H1 (cell line): ENCODE measurements at regions not wholly inside any gene's neighbourhood (a gene's known extent, or its start where the extent isn't known, plus 50 kb on each side); places are given as distances from the start of the nearest gene placed in this dataset.

Experiments used
- CBX8 ChIP-seq: fragments of 300-800, 300-1000 bp; sonication (generic); IDR thresholded peaks from 2 replicates; pipeline ENCODE4 v1.7.1; 2016; ENCODE audit warnings: low read depth, low read length, borderline replicate concordance
- CTCF ChIP-seq, 3 experiments: IDR thresholded peaks; 1 replicate in 2 of 3; 2 replicates in 1 of 3; pipeline versions ENCODE4 v1.5.1 to v1.6.1; 2011; ENCODE audit warnings: low read length in 3 of 3, mild to moderate bottlenecking in 3 of 3, inconsistent platforms in 2 of 3, low read depth in 1 of 3, moderate library complexity in 1 of 3; ENCODE audit not compliant: insufficient read depth in 1 of 3; ENCODE audit errors: control extremely low read depth in 1 of 3
- EGR1 ChIP-seq: IDR thresholded peaks from 2 replicates; pipeline ENCODE4 v1.6.1; 2011; ENCODE audit warnings: low read depth, low read length, borderline replicate concordance
- EP300 ChIP-seq, 2 experiments: IDR thresholded peaks; 1 replicate in 1 of 2; 2 replicates in 1 of 2; pipeline ENCODE4 v1.6.1; 2011 to 2012; ENCODE audit warnings: low read depth in 2 of 2, low read length in 2 of 2, mild to moderate bottlenecking in 2 of 2, borderline replicate concordance in 1 of 2, inconsistent platforms in 1 of 2, moderate library complexity in 1 of 2
- HDAC6 ChIP-seq: IDR thresholded peaks from one replicate; pipeline ENCODE4 v1.7.1; 2012; ENCODE audit warnings: low read depth, mild to moderate bottlenecking, inconsistent platforms, low read length, moderate library complexity
- POLR2A ChIP-seq, 2 experiments: IDR thresholded peaks; 1 replicate in 1 of 2; 2 replicates in 1 of 2; pipeline ENCODE4 v1.6.1; 2011; ENCODE audit warnings: low read depth in 2 of 2, low read length in 2 of 2, mild to moderate bottlenecking in 2 of 2; ENCODE audit errors: control extremely low read depth in 1 of 2
- POU5F1 ChIP-seq: IDR thresholded peaks from 2 replicates; pipeline ENCODE4 v1.6.1; 2011; ENCODE audit warnings: low read depth, mild to moderate bottlenecking, low read length, moderate library complexity
- TF ChIP-seq, protein P1 (sequence below): IDR thresholded peaks from 2 replicates; pipeline ENCODE4 v1.6.1; 2012; ENCODE audit warnings: inconsistent platforms

- TF ChIP-seq POU5F1, result no peak
- no peak for TF ChIP-seq POLR2A (IDR thresholded peaks at IDR 0.05; ENCODE audit: control extremely low read depth in 1 of 2, low read depth in 2 of 2, low read length in 2 of 2)
- no peak for TF ChIP-seq CBX8
- no peak for TF ChIP-seq EP300 (IDR thresholded peaks at IDR 0.05; ENCODE audit: borderline replicate concordance in 1 of 2, low read depth in 2 of 2, low read length in 2 of 2)
- no peak for TF ChIP-seq CTCF (IDR thresholded peaks at IDR 0.05; ENCODE audit: control extremely low read depth in 1 of 3, insufficient read depth in 1 of 3, low read depth in 1 of 3, low read length in 3 of 3)
- TF ChIP-seq, protein P1, sequence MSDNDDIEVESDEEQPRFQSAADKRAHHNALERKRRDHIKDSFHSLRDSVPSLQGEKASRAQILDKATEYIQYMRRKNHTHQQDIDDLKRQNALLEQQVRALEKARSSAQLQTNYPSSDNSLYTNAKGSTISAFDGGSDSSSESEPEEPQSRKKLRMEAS, result no peak
- no peak for TF ChIP-seq EGR1
- TF ChIP-seq HDAC6, result no peak
These were observed 98.2 kb upstream of the DTNBP1 start for GRCh38 chr6:15761045-15761502.
